Dedifferentiated amniotic fluid mesenchymal stem cell (primary cell): ENCODE measurements at regions not wholly inside any gene's neighbourhood (a gene's known extent, or its start where the extent isn't known, plus 50 kb on each side); places are given as distances from the start of the nearest gene placed in this dataset.

Experiments used
- DNase-seq: peaks from one replicate; pipeline ENCODE4 v3.0.0-alpha.2; 2016; ENCODE audit errors: extremely low spot score

DNA sequence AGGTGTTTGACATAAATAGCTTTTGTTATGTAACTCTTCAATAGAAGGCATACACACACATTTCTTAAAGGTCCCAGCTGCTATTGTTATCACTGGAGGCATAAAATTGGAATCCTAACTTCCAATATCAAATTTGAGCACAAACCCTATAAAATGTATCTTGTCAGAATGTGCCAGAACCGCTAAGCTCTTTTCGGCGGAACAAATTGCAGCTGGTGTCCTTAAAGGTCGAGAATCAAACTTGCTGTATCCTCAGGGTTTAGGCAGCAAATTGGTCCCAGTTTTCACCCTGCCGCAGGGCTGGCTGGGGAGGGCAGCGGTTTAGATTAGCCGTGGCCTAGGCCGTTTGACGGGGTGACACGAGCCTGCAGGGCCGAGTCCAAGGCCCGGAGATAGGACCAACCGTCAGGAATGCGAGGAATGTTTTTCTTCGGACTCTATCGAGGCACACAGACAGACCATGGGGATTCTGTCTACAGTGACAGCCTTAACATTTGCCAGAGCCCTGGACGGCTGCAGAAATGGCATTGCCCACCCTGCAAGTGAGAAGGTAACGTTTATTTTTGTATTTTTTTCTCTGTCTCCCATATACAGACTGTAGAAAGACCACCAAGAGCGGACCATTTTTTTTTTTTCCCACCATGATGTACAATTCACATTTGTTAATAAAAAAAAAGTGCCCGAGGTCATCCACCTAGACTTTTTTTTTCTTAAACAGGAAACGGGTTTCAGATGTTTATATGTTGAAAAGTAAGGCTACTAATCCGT is 297.1 kb downstream of the IRF8 start:
- DNase-seq, result no peak

DNA sequence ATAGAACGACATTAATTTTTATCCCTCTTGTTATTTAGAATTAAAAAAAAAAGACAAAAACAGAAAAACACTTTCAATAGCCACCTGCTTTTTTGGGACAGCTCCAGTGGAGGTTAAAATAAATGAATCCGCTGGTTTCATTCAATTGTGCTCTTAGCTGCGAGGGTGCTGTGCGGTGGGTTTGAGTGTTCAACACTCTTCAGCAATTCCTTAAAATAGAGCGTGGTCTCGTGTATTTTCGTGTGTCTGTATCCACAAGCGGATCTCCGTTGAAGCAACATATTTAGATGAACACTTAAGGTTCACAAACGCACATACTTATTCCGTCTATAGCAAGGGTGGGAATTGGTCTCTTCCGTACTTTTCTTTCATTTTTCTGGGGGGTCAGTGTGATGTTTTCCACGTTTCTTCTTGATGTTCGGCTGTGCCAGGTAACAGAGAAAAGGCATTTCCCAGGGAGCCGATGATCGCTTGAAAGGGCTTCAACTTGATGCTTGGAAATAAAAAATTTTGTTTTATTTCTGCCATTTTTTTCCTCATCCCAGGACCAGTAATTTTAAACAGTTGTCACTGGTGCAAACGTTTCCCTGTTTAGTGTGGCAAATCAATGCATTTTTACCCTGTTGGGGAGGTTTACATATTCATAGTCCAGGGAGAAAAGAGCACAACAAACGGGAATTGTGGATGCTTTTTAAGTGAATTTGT is 297.9 kb downstream of the IRF8 start:
- DNase-seq, result no peak

DNA sequence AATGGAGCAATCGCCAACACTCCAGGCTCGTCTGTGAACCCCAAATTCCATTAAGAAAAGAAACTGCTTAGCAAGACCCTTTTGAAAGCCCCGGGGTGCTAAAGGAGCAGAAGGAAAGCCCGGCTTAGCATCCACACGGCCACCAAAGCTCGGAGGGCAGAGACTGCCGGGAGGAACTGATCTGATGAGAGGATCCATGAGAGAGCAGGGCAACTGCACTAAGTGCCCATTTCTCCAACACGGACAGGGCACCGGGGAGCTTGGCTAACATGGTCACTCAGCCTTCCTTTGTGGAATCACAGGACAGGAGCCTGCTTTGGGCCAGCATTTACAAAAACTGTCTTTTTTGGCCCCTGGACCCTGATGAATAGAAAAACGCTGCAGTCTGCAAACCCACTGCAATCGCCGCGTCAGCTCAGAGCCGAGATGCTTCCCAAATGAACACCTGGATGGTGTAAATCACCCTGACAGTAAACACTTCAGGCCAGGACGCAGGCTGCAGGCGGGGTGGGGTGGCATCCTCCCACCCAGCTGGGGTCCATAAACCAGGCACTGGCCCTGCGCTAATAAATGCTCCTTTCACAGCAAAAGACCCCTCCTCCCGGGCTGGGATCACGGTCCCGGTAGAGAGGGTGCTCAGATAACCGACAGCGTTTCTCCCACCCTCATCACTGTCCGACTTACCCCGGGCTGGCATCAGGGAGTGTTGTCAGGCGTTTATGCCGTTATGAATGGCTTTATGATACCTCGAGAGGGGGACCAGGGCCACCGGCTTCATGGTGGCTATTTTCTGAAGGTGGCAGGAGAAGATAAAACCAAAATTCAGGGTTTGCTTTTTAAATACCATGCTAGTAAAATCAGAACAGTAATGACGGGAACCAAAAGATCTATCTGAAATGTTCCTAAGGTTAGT is 299.5 kb downstream of the IRF8 start:
- DNase-seq, result no peak

- DNase-seq, result no peak
Observed at GRCh38 chr16:86199182-86199581, 300.2 kb downstream of the IRF8 start.

- no peak for DNase-seq
Observed at GRCh38 chr16:86199871-86200695, 301.1 kb downstream of the IRF8 start.

GRCh38 chr16:86200722-86201121 is 301.8 kb downstream of the IRF8 start:
- no peak for DNase-seq

GRCh38 chr16:86201746-86202145 is 302.8 kb downstream of the IRF8 start:
- DNase-seq, result no peak

- DNase-seq, result no peak
Observed at GRCh38 chr16:86202267-86202666, 303.3 kb downstream of the IRF8 start.

DNA sequence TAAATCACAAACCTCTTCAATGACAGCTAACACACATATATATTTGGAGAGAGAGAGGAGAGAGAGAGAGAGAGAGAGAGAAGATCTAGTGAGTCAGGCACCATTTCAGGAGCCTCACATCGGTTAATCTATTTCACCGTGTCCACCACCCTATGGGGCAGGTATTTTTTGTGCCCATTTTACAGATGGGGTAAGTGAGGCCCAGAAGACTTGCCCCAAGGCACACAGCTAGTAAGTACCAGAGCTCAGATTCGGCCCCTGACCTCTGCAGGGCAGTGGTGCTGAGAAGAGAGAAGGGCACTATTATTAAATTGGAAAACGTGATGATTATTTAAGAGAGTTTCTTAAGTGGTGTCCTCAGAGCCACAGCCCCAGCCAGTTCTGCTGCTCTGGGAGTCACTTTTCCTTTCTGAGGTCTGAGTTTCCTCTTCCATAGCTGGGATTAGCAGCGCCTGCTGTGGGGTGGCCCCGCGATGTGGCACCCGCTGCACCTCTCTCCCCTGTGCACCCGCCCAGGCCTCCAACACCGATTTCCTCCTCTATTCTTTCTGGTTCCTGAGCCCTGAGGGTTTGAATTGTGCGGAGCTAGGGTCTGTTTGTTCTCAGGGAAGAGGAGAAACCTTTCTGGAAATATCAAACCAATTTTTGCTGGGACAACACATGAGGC is 303.9 kb downstream of the IRF8 start:
- DNase-seq, result no peak

GRCh38 chr16:86203557-86204275 is 304.8 kb downstream of the IRF8 start:
- DNase-seq, result no peak

GRCh38 chr16:86205521-86206245 is 304.6 kb upstream of the FOXF1 start:
- DNase-seq, result no peak

DNA sequence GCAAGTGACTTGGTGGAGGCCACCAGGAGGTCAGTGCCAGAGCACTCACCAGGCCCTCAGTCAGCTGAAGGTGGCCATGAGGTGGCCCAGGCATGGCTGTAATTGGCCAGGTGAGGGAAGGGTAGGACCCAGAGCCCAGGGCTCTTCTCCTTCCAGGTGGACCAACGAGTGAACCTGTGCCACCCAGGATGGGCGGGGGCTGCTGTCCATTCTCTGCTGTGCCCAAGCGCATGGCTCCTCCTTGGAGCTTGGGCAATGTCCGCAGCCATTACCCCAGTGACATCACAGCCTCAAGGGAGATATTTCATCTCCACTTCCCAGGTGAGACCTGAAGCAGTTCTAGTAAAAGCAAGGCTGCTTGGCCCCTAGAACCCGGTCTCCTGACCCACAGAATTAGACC is 303.0 kb upstream of the FOXF1 start:
- DNase-seq, result no peak

- DNase-seq, result no peak
Observed at GRCh38 chr16:86209202-86209601, 301.1 kb upstream of the FOXF1 start.

DNA sequence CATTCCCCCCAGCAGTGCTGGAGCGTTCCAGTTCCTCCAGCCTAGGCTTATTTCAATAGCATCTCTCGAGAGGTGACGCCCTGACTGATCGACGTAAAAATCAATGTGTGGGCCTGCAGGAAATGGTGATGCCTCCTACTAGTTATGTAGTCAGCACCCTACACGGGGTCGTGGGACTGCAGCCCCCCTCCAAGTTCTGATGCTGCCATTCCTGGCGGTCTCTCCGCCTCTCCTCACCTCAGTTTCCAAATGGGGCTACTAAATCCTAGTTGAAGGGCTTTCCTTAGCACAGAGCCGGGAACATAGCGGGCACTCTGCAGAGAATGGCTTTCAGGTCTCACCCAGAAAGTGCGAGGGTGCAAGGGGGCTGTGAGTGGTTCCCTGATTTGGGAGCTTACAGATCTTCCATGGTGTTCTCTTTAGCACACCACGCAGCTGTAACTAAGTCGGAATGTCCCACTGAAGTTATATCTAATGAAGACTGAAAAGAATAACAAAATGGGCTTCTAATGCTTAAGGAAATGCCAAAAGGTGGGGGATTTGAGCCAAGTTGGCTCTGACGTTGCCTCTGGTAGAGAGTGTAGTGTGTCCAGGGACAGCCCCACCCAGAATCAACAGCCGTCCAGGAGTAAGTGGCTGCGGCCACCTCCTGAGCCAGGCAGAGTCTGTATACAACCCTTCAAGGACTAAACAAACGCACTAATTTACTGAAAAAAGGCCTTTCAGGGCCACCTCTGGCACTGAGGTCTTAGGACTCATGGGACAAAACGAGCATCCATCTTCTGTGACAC is 299.7 kb upstream of the FOXF1 start:
- no peak for DNase-seq

- DNase-seq, result no peak
Observed at GRCh38 chr16:86211265-86211664, 299.1 kb upstream of the FOXF1 start.

GRCh38 chr16:86211800-86212199 is 298.5 kb upstream of the FOXF1 start:
- no peak for DNase-seq

- no peak for DNase-seq
Observed at GRCh38 chr16:86212706-86213436, 297.5 kb upstream of the FOXF1 start.
